Parathyroid adenoma (tissue), 2 donors: ENCODE measurements at regions not wholly inside any gene's neighbourhood (a gene's known extent, or its start where the extent isn't known, plus 50 kb on each side); places are given as distances from the start of the nearest gene placed in this dataset.
"Not testable (repeated sequence)": the region's sequence is repeated elsewhere in the genome, so short reads cannot be mapped to it uniquely, and the experiment has no call there.

Experiments used
- H2AFZ ChIP-seq: fragments of 300-600 bp; sonication (generic); one replicate; pipeline ENCODE4 v1.7.0; 2017; ENCODE audit warnings: antibody characterized with exemption, mild to moderate bottlenecking
- H3K27ac ChIP-seq: fragments of 300-600 bp; sonication (generic); one replicate; pipeline ENCODE4 v1.7.0; 2017
- H3K27me3 ChIP-seq: fragments of 300-600 bp; sonication (generic); one replicate; pipeline ENCODE4 v1.7.0; 2017; ENCODE audit warnings: low read length; ENCODE audit not compliant: control insufficient read depth, insufficient read depth
- H3K36me3 ChIP-seq: fragments of 300-600 bp; sonication (generic); one replicate; pipeline ENCODE4 v1.7.0; 2017; ENCODE audit warnings: low read length; ENCODE audit not compliant: control insufficient read depth, insufficient read depth
- H3K4me1 ChIP-seq: fragments of 300-600 bp; sonication (generic); one replicate; pipeline ENCODE4 v1.7.0; 2017; ENCODE audit warnings: control low read depth
- H3K4me2 ChIP-seq: fragments of 300-600 bp; sonication (generic); one replicate; pipeline ENCODE4 v1.7.0; 2017; ENCODE audit warnings: low read length
- H3K4me3 ChIP-seq: fragments of 300-600 bp; sonication (generic); one replicate; pipeline ENCODE4 v1.7.0; 2017; ENCODE audit warnings: low read depth, low read length
- H3K79me2 ChIP-seq: fragments of 300-600 bp; sonication (generic); one replicate; pipeline ENCODE4 v1.7.0; 2017; ENCODE audit warnings: control low read depth
- H3K9ac ChIP-seq: fragments of 300-600 bp; sonication (generic); one replicate; pipeline ENCODE4 v1.7.0; 2017; ENCODE audit warnings: mild to moderate bottlenecking
- H3K9me3 ChIP-seq: fragments of 300-600 bp; sonication (generic); one replicate; pipeline ENCODE4 v1.7.0; 2017; ENCODE audit warnings: low read length; ENCODE audit not compliant: control insufficient read depth
- CTCF ChIP-seq: fragments of 300-600 bp; sonication (generic); IDR thresholded peaks from one replicate; pipeline ENCODE4 v1.7.0; 2017; ENCODE audit warnings: antibody characterized with exemption, mild to moderate bottlenecking
- donor health status: primary hyperparathyroidism.

GRCh38 chr2:220753486-220753885 lies 818.6 kb downstream of the EPHA4 start:
- no peak overlapping the region for H2AFZ ChIP-seq
- H3K27me3 ChIP-seq, result no peaks in the 10 kb centered on the region
- no peak overlapping the region for H3K4me2 ChIP-seq
- H3K27ac ChIP-seq, result no peak overlapping the region
- H3K9ac ChIP-seq, result no peak overlapping the region
- no peak for TF ChIP-seq CTCF
- no peaks in the 10 kb centered on the region for H3K79me2 ChIP-seq
- H3K36me3 ChIP-seq, result no peaks in the 10 kb centered on the region
- H3K4me1 ChIP-seq, result no peaks in the 10 kb centered on the region
- no peaks in the 10 kb centered on the region for H3K9me3 ChIP-seq
- H3K4me3 ChIP-seq, result no peak overlapping the region

- Histone ChIP-seq H3K36me3 (no peaks in the 10 kb centered on the region), H2AFZ (no peak overlapping the region), H3K4me2 (no peak overlapping the region), H3K9me3 (no peaks in the 10 kb centered on the region), H3K9ac (no peak overlapping the region), H3K27me3 (no peaks in the 10 kb centered on the region), H3K79me2 (no peaks in the 10 kb centered on the region), H3K27ac (no peak overlapping the region), H3K4me1 (no peaks in the 10 kb centered on the region), H3K4me3 (no peak overlapping the region)
- TF ChIP-seq CTCF, result no peak
Measured at GRCh38 chr2:220756653-220757052, 815.5 kb downstream of the EPHA4 start.

- H3K36me3 ChIP-seq, H3K9ac ChIP-seq, H2AFZ ChIP-seq, H3K4me1 ChIP-seq, H3K27ac ChIP-seq, H3K27me3 ChIP-seq, H3K4me2 ChIP-seq, H3K9me3 ChIP-seq, H3K4me3 ChIP-seq, H3K79me2 ChIP-seq: not testable (repeated sequence)
Measured at GRCh38 chr2:220758376-220758775, 813.7 kb downstream of the EPHA4 start.

- no peak overlapping the region for H3K4me2 ChIP-seq
- no peak overlapping the region for H3K27ac ChIP-seq
- H3K79me2 ChIP-seq, result no peaks in the 10 kb centered on the region
- H3K9me3 ChIP-seq, result no peaks in the 10 kb centered on the region
- no peaks in the 10 kb centered on the region for H3K27me3 ChIP-seq
- no peak overlapping the region for H3K9ac ChIP-seq
- H3K4me1 ChIP-seq, result no peaks in the 10 kb centered on the region
- TF ChIP-seq CTCF, result no peak
- no peak overlapping the region for H2AFZ ChIP-seq
- no peaks in the 10 kb centered on the region for H3K36me3 ChIP-seq
- no peak overlapping the region for H3K4me3 ChIP-seq
Measured at GRCh38 chr2:220764171-220764570, 807.9 kb downstream of the EPHA4 start.

GRCh38 chr2:220767591-220768255 lies 804.4 kb downstream of the EPHA4 start:
- Histone ChIP-seq H3K36me3 (no peaks in the 10 kb centered on the region), H3K4me1 (no peaks in the 10 kb centered on the region), H3K79me2 (no peaks in the 10 kb centered on the region), H3K4me3 (no peak overlapping the region), H2AFZ (no peak overlapping the region), H3K4me2 (no peak overlapping the region), H3K9ac (no peak overlapping the region), H3K27ac (no peak overlapping the region), H3K27me3 (no peaks in the 10 kb centered on the region), H3K9me3 (no peaks in the 10 kb centered on the region)
- TF ChIP-seq CTCF, result no peak
